Lung (tissue), 11 donors: ENCODE measurements at regions not wholly inside any gene's neighbourhood (a gene's known extent, or its start where the extent isn't known, plus 50 kb on each side); places are given as distances from the start of the nearest gene placed in this dataset.

Experiments used
- ATAC-seq: fragments of 200-7000 bp; cut with Tn5 transposase; one replicate; pipeline ENCODE4 v1.9.1; 2020; ENCODE audit warnings: moderate number of reproducible peaks; ENCODE audit not compliant: insufficient read depth, low FRiP score
- DNase-seq, 3 donors: peaks; one replicate each; pipeline ENCODE4 v3.0.0-alpha.2; 2013 to 2017
- H3K27ac ChIP-seq, 2 donors: one replicate each; pipeline ENCODE4 v1.5.1; 2013; ENCODE audit warnings: mild to moderate bottlenecking in 2 of 2, moderate library complexity in 2 of 2, control low read depth in 1 of 2, inconsistent platforms in 1 of 2, low read depth in 1 of 2, low read length in 1 of 2
- H3K27me3 ChIP-seq, 3 donors: one replicate each; pipeline ENCODE4 v1.5.1; 2013; ENCODE audit warnings: low read length in 2 of 3; ENCODE audit not compliant: control insufficient read depth in 3 of 3, insufficient read depth in 3 of 3
- H3K36me3 ChIP-seq, 4 donors: one replicate each; pipeline ENCODE4 v1.5.1; 2013; ENCODE audit warnings: low read length in 4 of 4, mild to moderate bottlenecking in 1 of 4, moderate library complexity in 1 of 4; ENCODE audit not compliant: control insufficient read depth in 4 of 4, insufficient read depth in 4 of 4
- H3K4me1 ChIP-seq, 5 donors: one replicate each; pipeline ENCODE4 v1.5.1; 2013; ENCODE audit warnings: low read length in 5 of 5, mild to moderate bottlenecking in 2 of 5, moderate library complexity in 1 of 5; ENCODE audit not compliant: control insufficient read depth in 5 of 5, insufficient read depth in 5 of 5
- H3K4me3 ChIP-seq: one replicate; pipeline ENCODE4 v1.5.1; 2013; ENCODE audit warnings: mild to moderate bottlenecking, control low read depth, moderate library complexity
- H3K9ac ChIP-seq, 2 donors: one replicate each; pipeline ENCODE4 v1.5.1; 2013; ENCODE audit warnings: low read length in 2 of 2, control low read depth in 1 of 2; ENCODE audit not compliant: insufficient read depth in 1 of 2
- H3K9me3 ChIP-seq, 4 donors: one replicate each; pipeline ENCODE4 v1.5.1; 2013; ENCODE audit warnings: low read length in 3 of 4, mild to moderate bottlenecking in 1 of 4, moderate library complexity in 1 of 4; ENCODE audit not compliant: control insufficient read depth in 4 of 4, insufficient read depth in 3 of 4
- CTCF ChIP-seq: IDR thresholded peaks from 2 replicates; pipeline ENCODE4 v1.5.1; 2012; ENCODE audit warnings: mild to moderate bottlenecking; ENCODE audit errors: control extremely low read depth, extremely low read depth
- whole genome bisulfite sequencing, 2 donors: extraction: QIAGEN DNeasy Blood & Tissue Kit; methylation state at CpG; one replicate each; pipeline ENCODE4 v1.1.7; 2013; 5-methylcytosine and 5-hydroxymethylcytosine counted together
- donor health status: control.
- donor health status: control.
- donor health status: Bipolar disorder and iron deficiency.
- donor health status: healthy.
- donor health status: DM: yes; HTN: yes; CAD: no.

- no peak overlapping the region for H3K9ac ChIP-seq
- peaks cover 0 to 5% (median 0%) of the 10 kb centered on the region in 3 donors for H3K27me3 ChIP-seq
- WGBS, 2 donors, result 62 to 65% methylated on average over 4 of the region's 4 CpGs
- no peak overlapping the region for H3K27ac ChIP-seq
- H3K4me1 ChIP-seq, result no peaks in the 10 kb centered on the region
- no peak for ATAC-seq
- no peaks in the 10 kb centered on the region for H3K36me3 ChIP-seq
- H3K4me3 ChIP-seq, result no peak overlapping the region
- peaks cover 0 to 3% (median 0%) of the 10 kb centered on the region in 4 donors for H3K9me3 ChIP-seq
- TF ChIP-seq CTCF, result no peak
- no peak for DNase-seq
These were observed 202.8 kb downstream of the RRAGC start for GRCh38 chr1:38656726-38657125.

- 94% methylated on average over 1 of the region's 1 CpG for WGBS, 2 donors
These were observed 207.4 kb downstream of the RRAGC start for GRCh38 chr1:38652217-38652616.

GRCh38 chr1:38651669-38652068, 207.9 kb downstream of the RRAGC start:
- 79 to 84% methylated on average over 8 of the region's 8 CpGs for WGBS, 2 donors
- no peak for DNase-seq

More at GRCh38 chr1:38652217-38652616, 207.4 kb downstream of the RRAGC start:
- no peak overlapping the region for H3K9ac ChIP-seq
- H3K4me3 ChIP-seq, result no peak overlapping the region
- peaks cover 0 to 5% (median 0%) of the 10 kb centered on the region in 3 donors for H3K27me3 ChIP-seq
- no peak overlapping the region for H3K27ac ChIP-seq
- no peaks in the 10 kb centered on the region for H3K9me3 ChIP-seq
- H3K36me3 ChIP-seq, result no peaks in the 10 kb centered on the region
- no peaks in the 10 kb centered on the region for H3K4me1 ChIP-seq
- DNase-seq (no peak), ATAC-seq (no peak)
- TF ChIP-seq CTCF, result no peak

More at GRCh38 chr1:38651669-38652068, 207.9 kb downstream of the RRAGC start:
- H3K4me3 ChIP-seq, result no peak overlapping the region
- H3K27ac ChIP-seq, result no peak overlapping the region
- peaks cover 0 to 5% (median 0%) of the 10 kb centered on the region in 3 donors for H3K27me3 ChIP-seq
- no peak for TF ChIP-seq CTCF
- no peak for ATAC-seq
- no peaks in the 10 kb centered on the region for H3K4me1 ChIP-seq
- no peak overlapping the region for H3K9ac ChIP-seq
- no peaks in the 10 kb centered on the region for H3K36me3 ChIP-seq
- no peaks in the 10 kb centered on the region for H3K9me3 ChIP-seq
